HL-60 (cell line): ENCODE measurements at regions not wholly inside any gene's neighbourhood (a gene's known extent, or its start where the extent isn't known, plus 50 kb on each side); places are given as distances from the start of the nearest gene placed in this dataset.

Experiments
- DNase-seq, 2 experiments: peaks; one replicate each; pipeline ENCODE4 v3.0.0-alpha.2; 2010 to 2020; ENCODE audit warnings: low read depth in 1 of 2, low spot score in 1 of 2
- H3K27ac ChIP-seq: fragments of 250-450 bp; sonication (Bioruptor Pico); replicated peaks from 2 replicates; pipeline ENCODE4 v1.5.1; 2020; ENCODE audit warnings: mild to moderate bottlenecking, moderate library complexity
- H3K27me3 ChIP-seq: fragments of 250-450 bp; sonication (Bioruptor Pico); 2 replicates; pipeline ENCODE4 v1.5.1; 2021; ENCODE audit warnings: mild to moderate bottlenecking, moderate library complexity; ENCODE audit not compliant: insufficient read depth, poor library complexity, severe bottlenecking
- H3K4me3 ChIP-seq: replicated peaks from 2 replicates; pipeline ENCODE4 v1.5.1; 2011; ENCODE audit warnings: mild to moderate bottlenecking, control low read depth, low read length; ENCODE audit not compliant: insufficient read depth
- CTCF ChIP-seq: IDR thresholded peaks from one replicate; pipeline ENCODE4 v1.5.1; 2011; ENCODE audit warnings: low read length, control low read depth, inconsistent platforms; ENCODE audit not compliant: insufficient read depth
- GABPA ChIP-seq: IDR thresholded peaks from 2 replicates; pipeline ENCODE4 v1.6.1; 2012; ENCODE audit warnings: low read depth
- POLR2AphosphoS5 ChIP-seq: IDR thresholded peaks from 2 replicates; pipeline ENCODE4 v1.6.1; 2012; ENCODE audit warnings: low read depth
- SPI1 ChIP-seq: IDR thresholded peaks from 2 replicates; pipeline ENCODE4 v1.6.1; 2012; ENCODE audit warnings: low read depth, mild to moderate bottlenecking, borderline replicate concordance
- TF ChIP-seq, protein P1 (sequence below): IDR thresholded peaks from 2 replicates; pipeline ENCODE4 v1.6.1; 2012; ENCODE audit warnings: low read depth; ENCODE audit not compliant: insufficient replicate concordance

GRCh38 chr22:25404928-25405816 is 159.3 kb upstream of the GRK3 start:
- peak; percentile 39; the same call in 1 of the 2 replicates for TF ChIP-seq POLR2AphosphoS5
- TF ChIP-seq, protein P1, sequence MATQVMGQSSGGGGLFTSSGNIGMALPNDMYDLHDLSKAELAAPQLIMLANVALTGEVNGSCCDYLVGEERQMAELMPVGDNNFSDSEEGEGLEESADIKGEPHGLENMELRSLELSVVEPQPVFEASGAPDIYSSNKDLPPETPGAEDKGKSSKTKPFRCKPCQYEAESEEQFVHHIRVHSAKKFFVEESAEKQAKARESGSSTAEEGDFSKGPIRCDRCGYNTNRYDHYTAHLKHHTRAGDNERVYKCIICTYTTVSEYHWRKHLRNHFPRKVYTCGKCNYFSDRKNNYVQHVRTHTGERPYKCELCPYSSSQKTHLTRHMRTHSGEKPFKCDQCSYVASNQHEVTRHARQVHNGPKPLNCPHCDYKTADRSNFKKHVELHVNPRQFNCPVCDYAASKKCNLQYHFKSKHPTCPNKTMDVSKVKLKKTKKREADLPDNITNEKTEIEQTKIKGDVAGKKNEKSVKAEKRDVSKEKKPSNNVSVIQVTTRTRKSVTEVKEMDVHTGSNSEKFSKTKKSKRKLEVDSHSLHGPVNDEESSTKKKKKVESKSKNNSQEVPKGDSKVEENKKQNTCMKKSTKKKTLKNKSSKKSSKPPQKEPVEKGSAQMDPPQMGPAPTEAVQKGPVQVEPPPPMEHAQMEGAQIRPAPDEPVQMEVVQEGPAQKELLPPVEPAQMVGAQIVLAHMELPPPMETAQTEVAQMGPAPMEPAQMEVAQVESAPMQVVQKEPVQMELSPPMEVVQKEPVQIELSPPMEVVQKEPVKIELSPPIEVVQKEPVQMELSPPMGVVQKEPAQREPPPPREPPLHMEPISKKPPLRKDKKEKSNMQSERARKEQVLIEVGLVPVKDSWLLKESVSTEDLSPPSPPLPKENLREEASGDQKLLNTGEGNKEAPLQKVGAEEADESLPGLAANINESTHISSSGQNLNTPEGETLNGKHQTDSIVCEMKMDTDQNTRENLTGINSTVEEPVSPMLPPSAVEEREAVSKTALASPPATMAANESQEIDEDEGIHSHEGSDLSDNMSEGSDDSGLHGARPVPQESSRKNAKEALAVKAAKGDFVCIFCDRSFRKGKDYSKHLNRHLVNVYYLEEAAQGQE, result no peak
- Histone ChIP-seq H3K27me3 (no peaks in the 10 kb centered on the region), H3K4me3 (peak overlapping the region; percentile 82), H3K27ac (peak overlapping the region; percentile 70)
- DNase-seq, result peak; percentile 79 to 83

DNA sequence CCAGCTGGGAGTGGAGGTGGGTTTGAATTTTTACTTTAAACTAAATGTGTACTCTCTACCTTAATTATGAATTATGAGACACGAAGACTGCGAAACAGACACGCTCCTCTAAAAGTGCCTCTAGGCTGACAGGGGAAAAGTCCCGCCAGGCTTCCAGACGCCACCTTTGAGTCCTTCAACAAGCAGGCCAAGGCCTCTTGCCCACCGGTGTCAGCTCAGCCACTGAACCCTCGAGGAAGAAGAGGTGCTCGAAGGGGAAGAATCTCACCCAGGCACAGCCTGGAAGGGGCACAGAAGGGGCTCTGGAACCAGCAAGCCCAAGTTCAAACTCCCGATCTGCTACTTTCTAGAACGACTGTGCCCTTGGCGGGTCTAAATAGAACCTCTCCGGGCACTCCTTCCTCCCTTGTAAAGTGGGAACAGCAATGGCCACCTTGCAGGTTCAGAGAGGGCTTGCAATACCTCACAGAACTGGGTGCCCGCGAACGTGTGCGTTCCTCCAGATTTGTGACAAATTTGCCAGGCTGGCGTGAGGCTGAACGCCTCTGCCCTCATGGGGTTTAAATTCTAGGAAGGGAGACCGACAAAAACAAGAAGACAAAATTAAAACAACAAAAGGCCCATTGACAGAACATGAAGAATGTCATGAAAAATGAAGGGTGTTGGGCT is 158.5 kb upstream of the GRK3 start:
- TF ChIP-seq GABPA, result no peak
- no peak for TF ChIP-seq POLR2AphosphoS5
- no peak for TF ChIP-seq SPI1
- TF ChIP-seq, protein P1, result no peak
- TF ChIP-seq CTCF, result no peak
- DNase-seq, result no peak
- Histone ChIP-seq H3K27ac (peak overlapping the region; percentile 70), H3K27me3 (no peaks in the 10 kb centered on the region), H3K4me3 (peak overlapping the region; percentile 82)

DNA sequence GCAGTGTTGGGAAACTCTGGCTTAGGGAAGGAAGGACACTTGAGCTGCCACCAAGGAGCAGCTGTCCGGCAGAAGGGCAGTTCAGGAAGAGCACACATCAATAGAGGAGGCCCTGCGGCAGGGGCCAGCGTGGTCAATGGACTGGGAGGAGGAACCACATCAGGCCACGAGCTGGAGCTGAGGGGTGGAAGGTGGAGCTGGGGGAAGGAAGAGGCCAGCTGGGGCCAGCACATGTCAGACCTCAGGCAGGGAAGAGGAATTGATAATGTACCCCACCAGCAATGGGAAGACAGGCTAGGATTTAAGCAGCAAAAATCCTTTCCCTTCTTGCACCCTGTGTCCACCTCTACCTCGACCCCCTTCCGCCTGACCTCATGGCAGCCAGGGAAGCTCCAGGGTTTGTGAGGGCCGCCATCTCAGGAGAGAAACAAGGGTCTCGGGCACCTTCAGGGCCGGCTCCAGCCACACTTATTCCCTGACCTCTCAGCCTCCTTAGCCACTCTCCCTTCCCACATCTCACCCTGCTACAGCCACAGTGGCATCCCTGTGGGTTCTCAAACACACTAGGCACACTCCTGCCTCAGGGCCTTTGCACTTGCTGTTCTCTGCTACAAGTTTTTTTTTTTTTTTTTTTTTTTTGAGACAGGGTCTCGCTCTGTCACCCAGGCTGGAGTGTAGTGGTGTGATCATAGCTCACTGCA is 157.8 kb upstream of the GRK3 start:
- TF ChIP-seq SPI1 (no peak), GABPA (no peak), CTCF (no peak), POLR2AphosphoS5 (no peak)
- TF ChIP-seq, protein P1, result no peak
- Histone ChIP-seq H3K27ac (peak overlapping the region; percentile 70; the same call in 1 of the 2 replicates), H3K27me3 (no peaks in the 10 kb centered on the region), H3K4me3 (no peak overlapping the region)
- DNase-seq, result peak; percentile 53 to 76
